Left renal pelvis (tissue), 4 donors: ENCODE measurements at regions not wholly inside any gene's neighbourhood (a gene's known extent, or its start where the extent isn't known, plus 50 kb on each side); places are given as distances from the start of the nearest gene placed in this dataset.

Experiments used
- DNase-seq, 4 donors: peaks; one replicate each; pipeline ENCODE4 v3.0.0-alpha.2; 2013; ENCODE audit warnings: low read depth in 4 of 4, low spot score in 3 of 4

GRCh38 chr16:85428899-85429775, 184.0 kb upstream of the GSE1 start:
- DNase-seq: no peak

- no peak for DNase-seq
Observed at GRCh38 chr16:85429776-85430522, 183.2 kb upstream of the GSE1 start.

DNA sequence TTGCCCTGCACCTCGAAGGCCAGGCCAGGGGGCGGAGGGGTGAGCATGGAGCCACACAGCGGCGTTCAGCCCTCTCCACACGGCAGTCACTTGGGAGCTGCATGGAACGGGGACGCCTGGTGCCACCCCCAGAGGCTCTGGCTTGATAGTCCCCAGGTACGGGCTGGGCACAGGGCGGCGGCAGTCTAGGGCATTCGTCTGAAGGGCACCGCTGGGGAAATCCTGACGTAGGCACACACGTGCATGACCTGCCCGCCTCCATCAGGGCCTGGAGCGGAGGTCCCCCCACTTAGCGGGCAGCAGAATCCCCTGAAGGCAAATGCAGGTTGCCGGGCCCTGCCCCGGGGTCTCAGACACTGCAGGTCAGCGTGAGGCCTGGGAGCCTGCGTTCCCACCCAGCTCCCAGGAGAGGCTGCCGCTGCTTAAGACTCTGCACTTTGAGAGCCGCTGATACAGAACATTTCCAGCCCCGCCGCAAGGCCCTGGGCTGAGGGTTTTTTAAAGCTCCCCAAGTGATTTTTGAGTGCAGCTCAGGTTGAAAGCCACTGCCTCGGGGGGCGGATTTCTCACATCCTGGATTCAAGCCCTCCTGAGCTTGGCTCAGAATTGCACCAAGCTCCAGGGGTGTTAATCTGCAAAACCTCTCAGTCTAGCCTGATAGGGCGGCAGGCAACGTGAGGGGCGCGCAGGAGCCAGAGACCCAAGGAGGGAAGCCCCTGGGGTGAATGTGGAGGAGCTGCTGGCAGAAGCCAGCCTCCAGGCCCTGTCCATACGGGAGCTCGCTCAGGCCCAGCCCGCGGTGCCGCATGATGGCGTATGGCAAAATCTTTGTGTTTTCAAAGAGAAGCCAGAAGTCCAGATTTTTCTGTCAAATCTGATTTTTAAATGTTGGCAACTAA, 182.3 kb upstream of the GSE1 start:
- no peak for DNase-seq

GRCh38 chr16:85431431-85432124, 181.5 kb upstream of the GSE1 start:
- DNase-seq: no peak

DNA sequence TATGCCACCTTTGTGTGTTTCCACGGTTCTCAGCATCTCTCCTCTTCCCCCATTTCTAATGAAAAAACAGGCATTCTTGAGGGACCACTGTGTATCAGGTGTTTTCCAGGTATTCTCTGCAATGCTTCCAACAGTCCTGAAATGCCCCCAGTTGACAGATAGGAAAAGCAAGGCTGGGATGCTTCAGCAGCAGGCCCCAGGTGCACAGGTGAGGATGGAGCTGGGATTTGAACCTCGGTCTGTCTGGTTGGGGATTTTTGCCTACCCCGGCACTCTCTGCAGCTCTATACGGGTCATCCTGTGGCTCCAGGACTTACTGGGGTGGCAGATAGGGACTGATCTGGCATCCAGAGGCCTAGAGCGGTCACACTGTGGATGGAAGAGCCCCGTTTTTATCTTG, 180.5 kb upstream of the GSE1 start:
- no peak for DNase-seq

DNA sequence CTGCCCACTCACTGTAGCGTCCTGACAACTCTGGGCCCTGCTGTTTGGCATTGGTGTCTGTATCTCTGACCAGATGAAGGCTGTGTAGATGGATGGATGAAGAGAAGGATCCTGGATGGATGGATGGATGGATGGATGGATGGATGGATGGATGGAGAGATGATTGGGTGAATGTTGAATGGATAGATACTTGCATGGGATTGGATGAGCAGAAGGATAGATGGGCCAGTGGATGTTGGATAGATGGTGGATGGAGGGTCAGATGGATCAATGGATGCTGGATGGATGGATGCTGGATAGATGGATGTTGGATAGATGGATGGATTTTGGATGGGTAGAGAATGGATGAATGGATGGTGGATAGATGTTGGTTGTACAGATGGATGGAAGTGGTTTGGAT, 179.6 kb upstream of the GSE1 start:
- DNase-seq: no peak

DNA sequence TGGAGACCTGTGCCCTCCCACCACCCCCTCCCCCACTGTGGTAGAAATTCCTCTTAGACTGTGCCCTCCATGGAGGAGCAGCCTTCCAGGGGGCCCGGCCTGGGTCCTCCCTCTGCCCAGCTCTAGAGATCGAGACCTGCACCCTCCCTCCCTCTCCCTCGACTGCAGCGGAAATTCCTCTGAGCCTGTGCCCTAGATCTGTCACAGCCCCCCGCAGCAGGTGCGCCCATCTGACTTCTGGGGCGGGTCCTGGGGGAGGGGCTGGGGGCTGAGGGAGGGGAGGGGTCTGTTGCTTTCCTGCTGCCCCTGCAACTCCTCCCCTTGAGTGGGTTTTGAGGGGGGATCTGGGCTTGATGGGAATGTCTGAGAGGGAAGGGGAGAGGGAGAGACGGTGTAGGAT, 177.8 kb upstream of the GSE1 start:
- DNase-seq: no peak

DNA sequence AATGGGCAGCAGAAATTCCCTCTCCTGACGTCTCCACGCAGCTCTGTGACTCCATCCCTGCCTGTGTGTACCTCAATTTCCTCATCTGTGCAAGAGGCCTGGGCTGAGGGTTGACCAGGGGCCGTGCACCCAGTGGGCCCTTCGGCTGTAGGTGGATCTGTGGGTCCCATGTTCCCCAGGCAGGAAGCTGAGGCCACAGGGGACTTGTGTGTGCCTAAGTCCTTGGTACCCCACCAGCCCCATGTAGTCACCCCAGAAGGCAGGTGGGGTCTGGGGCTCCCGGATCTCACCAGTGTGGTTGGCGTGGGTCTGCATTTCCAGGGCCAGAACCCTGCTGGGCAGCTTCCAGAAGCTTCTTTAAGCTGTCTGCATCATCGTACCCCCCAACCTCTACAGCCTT, 177.4 kb upstream of the GSE1 start:
- no peak for DNase-seq

GRCh38 chr16:85436207-85436606, 176.9 kb upstream of the GSE1 start:
- DNase-seq: no peak

- no peak for DNase-seq
Observed at GRCh38 chr16:85436636-85437165, 176.4 kb upstream of the GSE1 start.

DNA sequence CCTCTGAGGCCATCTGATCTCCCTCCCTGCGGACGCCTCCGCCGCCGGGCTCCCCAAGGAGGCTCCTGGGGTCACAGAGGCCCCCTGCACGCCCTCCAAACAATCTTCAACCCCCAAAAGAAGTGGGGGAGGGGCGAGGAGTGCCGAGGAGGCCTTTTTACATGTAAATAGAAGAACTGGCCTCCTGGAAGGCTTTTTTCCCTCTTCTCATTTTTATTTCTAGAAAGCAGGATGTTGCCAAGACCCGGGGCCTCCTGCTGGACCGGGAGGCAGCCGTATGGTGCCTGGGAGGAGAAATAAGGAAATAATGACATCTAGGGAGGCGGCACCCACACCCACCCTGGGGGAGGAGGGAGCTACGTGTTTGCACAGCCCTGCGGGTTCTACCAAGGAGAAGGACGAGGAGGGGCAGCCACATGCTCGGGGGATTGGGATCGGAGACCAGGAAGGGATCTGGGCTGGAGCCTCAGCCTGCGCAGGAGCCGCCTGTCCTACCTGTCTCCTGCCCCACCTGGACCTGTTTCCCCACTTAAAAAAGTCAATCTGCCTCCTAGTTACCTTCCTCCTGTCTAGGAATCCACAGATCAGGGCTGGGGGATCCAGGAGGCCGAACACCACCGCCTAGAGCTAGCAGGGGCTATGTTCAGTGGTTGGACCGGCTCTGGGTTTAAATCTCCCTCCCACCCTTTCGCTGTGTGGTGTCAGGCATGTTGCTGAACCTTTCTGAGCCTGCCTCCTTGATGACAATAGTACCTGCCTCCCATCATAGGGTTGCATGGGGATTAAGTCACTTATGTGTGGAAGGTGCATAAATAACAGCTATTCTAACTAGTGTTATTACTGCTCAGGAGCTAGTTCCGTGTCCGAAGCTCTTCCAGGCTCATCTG, 175.7 kb upstream of the GSE1 start:
- no peak for DNase-seq

GRCh38 chr16:85438981-85439685, 174.0 kb upstream of the GSE1 start:
- no peak for DNase-seq

- no peak for DNase-seq
Observed at GRCh38 chr16:85440744-85441143, 172.4 kb upstream of the GSE1 start.

DNA sequence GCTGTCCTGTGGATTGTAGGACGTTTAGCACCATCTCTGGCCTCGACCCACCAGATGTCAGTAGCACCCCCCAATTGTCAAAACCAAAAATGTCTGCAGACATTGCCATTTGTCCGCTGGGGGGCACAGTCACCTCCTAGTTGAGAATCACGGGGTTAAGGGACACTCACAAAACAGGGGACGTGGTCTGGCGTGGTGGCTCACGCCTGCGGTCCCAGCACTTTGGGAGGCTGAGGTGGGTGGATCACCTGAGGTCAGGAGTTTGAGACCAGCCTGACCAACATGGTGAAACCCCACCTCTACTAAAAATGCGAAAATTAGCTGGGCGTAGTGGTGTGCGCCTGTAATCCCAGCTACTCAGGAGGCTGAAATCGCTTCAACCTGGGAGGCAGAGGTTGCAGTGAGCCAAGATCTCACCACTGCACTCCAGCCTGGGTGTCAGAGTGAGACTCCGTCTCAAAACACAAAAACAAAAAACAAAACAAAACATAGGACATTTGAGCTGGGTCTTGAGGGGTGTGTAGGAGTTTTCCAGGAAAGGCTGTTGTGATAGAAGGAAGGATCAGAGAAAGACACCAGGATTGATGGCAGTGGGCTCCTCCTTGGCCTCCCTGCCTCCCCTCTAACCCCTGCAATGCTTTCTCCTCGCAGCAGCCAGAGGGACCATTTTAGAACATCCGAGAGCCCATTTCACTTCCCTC, 171.8 kb upstream of the GSE1 start:
- DNase-seq: no peak

DNA sequence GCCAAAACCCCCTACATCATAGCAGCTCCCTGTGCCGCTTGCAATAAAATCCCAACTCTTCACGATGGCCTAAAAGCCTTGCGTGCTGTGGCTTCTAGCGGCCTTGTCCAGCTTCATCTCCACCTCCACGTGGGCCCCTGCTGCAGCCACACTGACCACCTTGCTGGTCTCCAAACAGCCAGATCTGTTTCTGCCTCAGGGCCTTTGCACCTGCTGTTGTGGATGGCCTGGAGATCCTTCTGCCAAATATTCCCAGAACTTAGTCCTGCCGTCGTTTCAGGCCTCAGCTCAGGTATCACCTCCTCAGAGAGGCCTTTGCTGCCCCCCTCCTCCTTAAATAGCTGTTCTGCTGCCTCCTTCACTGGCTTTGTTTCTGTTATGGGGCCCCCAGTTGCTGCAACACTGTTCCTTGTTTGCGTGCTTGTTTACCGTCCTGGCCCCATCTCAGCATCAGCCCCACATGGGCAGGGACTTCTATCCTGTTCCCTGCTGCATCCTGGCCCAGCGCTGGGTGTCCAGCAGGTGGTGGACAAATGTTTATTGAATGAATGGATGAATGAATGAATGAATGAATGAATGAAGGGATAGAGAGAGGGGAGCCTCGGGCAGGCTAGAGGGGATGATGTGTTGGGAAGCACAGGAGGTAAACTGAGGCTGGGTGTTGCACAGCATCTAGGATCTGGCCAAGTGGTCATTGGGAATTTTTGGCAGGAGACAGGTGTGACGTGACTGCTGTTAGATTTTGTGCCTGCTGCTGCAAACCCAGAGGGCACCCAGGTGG, 171.0 kb upstream of the GSE1 start:
- no peak for DNase-seq

GRCh38 chr16:85443116-85443515, 170.0 kb upstream of the GSE1 start:
- no peak for DNase-seq

DNA sequence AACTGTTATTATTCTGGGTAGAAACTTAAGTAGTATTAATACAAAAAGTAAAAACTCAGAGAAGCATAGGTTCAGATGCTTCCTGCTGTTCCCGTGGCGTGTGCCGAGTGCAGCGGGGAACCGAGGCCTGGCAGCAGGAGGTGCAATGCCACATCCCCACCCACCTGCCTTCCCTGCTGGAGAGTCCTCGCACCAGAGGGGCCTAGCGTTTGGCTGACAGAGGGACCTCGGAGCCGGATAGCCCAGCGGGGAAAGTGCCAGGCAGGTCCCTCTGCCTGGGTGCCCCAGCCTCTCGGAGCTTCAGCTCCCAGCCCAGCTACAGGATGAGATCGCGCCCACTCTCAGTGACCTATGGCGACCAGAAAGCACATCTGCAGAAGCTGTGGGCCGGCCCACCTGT, 169.6 kb upstream of the GSE1 start:
- no peak for DNase-seq
